ENCODE measurements at regions not wholly inside any gene's neighbourhood (a gene's known extent, or its start where the extent isn't known, plus 50 kb on each side); places are given as distances from the start of the nearest gene placed in this dataset.

DNA sequence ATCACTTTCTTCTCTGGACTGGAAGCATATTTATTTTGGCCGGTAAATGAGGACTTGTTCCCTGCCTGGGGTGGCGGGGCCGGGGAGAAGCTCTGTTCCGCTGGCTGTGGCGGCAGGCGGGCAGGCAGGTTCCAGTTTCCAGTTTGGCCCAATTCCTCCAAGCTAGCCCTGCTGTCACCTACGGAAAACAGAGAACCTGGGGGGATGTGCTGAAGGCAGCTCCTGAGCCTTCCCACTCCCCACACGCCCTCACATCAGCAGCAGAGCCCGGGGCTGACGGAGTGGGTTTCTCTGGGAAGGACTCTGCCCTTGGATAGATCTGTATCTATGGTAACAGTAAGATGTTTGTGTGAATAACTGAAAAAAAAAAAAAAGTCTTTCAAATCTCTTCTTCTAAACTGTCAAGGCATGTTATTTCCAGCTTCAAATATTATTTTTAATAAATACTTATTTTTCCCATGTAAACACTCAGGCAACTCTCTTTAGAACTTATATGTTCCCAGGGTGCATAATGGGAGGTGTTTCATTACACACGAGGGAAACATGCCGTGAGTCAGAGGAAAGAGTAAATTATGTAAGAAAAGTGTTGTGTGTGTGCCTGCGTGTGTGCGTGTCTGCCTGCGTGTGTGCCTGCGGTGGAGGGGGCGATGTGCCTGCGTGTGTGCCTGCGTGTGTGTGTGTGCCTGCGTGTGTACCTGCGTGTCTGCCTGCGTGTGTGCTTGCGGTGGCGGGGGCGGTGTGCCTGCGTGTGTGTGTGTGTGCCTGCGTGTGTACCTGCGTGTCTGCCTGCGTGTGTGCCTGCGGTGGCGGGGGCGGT, 116.1 kb upstream of the ZNF516 start:
- RAD21 ChIA-PET (ENCODE audit: low non-redundant PET in 1 of 2, low total read pairs in 2 of 2, uncharacterized antibody in 2 of 2, unreplicated experiment in 2 of 2) = no interaction called here
- CTCF ChIA-PET = no interaction called here
- no peak overlapping the region for H2AFZ ChIP-seq (ENCODE audit: low read depth, low read length, poor library complexity, severe bottlenecking)
- H3K9ac ChIP-seq (ENCODE audit: low read length) = no peak overlapping the region
- H3K4me2 ChIP-seq (ENCODE audit: low read length) = no peak overlapping the region
- 0 out of 2 replicates have a peak, but pooled peaks cover 5% of the 10 kb centered on the region for H3K27me3 ChIP-seq (ENCODE audit: insufficient read depth, low read length)
- no peak for ATAC-seq
- no peaks in the 10 kb centered on the region for H3K9me2 ChIP-seq (ENCODE audit: insufficient read depth)
- H4K20me1 ChIP-seq (ENCODE audit: insufficient read depth) = no peaks in the 10 kb centered on the region
- no peak for TF ChIP-seq ZFX (IDR thresholded peaks at IDR 0.05)
- TF ChIP-seq POLR2AphosphoS5 (IDR thresholded peaks at IDR 0.05; ENCODE audit: low read depth, low read length) = no peak
- no peak for TF ChIP-seq TCF7L2 (IDR thresholded peaks at IDR 0.05; ENCODE audit: borderline replicate concordance, extremely low read depth, insufficient read depth, insufficient read length)
- TF ChIP-seq, protein P1, sequence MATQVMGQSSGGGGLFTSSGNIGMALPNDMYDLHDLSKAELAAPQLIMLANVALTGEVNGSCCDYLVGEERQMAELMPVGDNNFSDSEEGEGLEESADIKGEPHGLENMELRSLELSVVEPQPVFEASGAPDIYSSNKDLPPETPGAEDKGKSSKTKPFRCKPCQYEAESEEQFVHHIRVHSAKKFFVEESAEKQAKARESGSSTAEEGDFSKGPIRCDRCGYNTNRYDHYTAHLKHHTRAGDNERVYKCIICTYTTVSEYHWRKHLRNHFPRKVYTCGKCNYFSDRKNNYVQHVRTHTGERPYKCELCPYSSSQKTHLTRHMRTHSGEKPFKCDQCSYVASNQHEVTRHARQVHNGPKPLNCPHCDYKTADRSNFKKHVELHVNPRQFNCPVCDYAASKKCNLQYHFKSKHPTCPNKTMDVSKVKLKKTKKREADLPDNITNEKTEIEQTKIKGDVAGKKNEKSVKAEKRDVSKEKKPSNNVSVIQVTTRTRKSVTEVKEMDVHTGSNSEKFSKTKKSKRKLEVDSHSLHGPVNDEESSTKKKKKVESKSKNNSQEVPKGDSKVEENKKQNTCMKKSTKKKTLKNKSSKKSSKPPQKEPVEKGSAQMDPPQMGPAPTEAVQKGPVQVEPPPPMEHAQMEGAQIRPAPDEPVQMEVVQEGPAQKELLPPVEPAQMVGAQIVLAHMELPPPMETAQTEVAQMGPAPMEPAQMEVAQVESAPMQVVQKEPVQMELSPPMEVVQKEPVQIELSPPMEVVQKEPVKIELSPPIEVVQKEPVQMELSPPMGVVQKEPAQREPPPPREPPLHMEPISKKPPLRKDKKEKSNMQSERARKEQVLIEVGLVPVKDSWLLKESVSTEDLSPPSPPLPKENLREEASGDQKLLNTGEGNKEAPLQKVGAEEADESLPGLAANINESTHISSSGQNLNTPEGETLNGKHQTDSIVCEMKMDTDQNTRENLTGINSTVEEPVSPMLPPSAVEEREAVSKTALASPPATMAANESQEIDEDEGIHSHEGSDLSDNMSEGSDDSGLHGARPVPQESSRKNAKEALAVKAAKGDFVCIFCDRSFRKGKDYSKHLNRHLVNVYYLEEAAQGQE (IDR thresholded peaks at IDR 0.05; ENCODE audit: low read depth) = no peak
- TF ChIP-seq, protein P2, sequence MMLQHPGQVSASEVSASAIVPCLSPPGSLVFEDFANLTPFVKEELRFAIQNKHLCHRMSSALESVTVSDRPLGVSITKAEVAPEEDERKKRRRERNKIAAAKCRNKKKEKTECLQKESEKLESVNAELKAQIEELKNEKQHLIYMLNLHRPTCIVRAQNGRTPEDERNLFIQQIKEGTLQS (IDR thresholded peaks at IDR 0.05) = no peak
- TF ChIP-seq, protein P3, sequence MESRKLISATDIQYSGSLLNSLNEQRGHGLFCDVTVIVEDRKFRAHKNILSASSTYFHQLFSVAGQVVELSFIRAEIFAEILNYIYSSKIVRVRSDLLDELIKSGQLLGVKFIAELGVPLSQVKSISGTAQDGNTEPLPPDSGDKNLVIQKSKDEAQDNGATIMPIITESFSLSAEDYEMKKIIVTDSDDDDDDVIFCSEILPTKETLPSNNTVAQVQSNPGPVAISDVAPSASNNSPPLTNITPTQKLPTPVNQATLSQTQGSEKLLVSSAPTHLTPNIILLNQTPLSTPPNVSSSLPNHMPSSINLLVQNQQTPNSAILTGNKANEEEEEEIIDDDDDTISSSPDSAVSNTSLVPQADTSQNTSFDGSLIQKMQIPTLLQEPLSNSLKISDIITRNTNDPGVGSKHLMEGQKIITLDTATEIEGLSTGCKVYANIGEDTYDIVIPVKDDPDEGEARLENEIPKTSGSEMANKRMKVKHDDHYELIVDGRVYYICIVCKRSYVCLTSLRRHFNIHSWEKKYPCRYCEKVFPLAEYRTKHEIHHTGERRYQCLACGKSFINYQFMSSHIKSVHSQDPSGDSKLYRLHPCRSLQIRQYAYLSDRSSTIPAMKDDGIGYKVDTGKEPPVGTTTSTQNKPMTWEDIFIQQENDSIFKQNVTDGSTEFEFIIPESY (IDR thresholded peaks at IDR 0.05; ENCODE audit: extremely low read depth, insufficient replicate concordance, low read length) = no peak
- TF ChIP-seq FOSL1 (IDR thresholded peaks at IDR 0.05; ENCODE audit: low read depth) = no peak
- TF ChIP-seq, protein P4, sequence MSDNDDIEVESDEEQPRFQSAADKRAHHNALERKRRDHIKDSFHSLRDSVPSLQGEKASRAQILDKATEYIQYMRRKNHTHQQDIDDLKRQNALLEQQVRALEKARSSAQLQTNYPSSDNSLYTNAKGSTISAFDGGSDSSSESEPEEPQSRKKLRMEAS (IDR thresholded peaks at IDR 0.05) = no peak
- no peak for TF ChIP-seq ELF1 (IDR thresholded peaks at IDR 0.05; ENCODE audit: borderline replicate concordance, low read depth)
- TF ChIP-seq, protein P5, sequence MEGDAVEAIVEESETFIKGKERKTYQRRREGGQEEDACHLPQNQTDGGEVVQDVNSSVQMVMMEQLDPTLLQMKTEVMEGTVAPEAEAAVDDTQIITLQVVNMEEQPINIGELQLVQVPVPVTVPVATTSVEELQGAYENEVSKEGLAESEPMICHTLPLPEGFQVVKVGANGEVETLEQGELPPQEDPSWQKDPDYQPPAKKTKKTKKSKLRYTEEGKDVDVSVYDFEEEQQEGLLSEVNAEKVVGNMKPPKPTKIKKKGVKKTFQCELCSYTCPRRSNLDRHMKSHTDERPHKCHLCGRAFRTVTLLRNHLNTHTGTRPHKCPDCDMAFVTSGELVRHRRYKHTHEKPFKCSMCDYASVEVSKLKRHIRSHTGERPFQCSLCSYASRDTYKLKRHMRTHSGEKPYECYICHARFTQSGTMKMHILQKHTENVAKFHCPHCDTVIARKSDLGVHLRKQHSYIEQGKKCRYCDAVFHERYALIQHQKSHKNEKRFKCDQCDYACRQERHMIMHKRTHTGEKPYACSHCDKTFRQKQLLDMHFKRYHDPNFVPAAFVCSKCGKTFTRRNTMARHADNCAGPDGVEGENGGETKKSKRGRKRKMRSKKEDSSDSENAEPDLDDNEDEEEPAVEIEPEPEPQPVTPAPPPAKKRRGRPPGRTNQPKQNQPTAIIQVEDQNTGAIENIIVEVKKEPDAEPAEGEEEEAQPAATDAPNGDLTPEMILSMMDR (IDR thresholded peaks at IDR 0.05 in 2 of 3, conservative IDR thresholded peaks at IDR 0.05 in 1 of 3; ENCODE audit: borderline replicate concordance in 1 of 3, insufficient read depth in 1 of 3, low read depth in 2 of 3, low read length in 2 of 3) = no peak
- no peak for TF ChIP-seq CBX3 (IDR thresholded peaks at IDR 0.05; ENCODE audit: low read depth)
- no peak for TF ChIP-seq EZH2phosphoT487 (IDR thresholded peaks at IDR 0.05; ENCODE audit: borderline replicate concordance)
- H3K36me3 ChIP-seq (ENCODE audit: control insufficient read depth in 1 of 2, insufficient read depth in 2 of 2, low read length in 2 of 2) = no peaks in the 10 kb centered on the region
- H3K27ac ChIP-seq (ENCODE audit: low read depth, low read length) = no peak overlapping the region; the same call in 1 of the 2 replicates
- no peak overlapping the region for H3K4me3 ChIP-seq (replicated peaks in 1 of 2; ENCODE audit: low read depth in 1 of 2, low read length in 2 of 2)
- POLR2A ChIA-PET = no interaction called here
- intact Hi-C loops (cut with micrococcal nuclease) = no loop called here
- DNase-seq (ENCODE audit: low read depth, low spot score) = no peak
- no peaks in the 10 kb centered on the region for H3K4me1 ChIP-seq (ENCODE audit: control insufficient read depth in 1 of 2, insufficient read depth in 2 of 2, low read length in 2 of 2)
- H3K9me3 ChIP-seq (ENCODE audit: control insufficient read depth in 1 of 2, insufficient read depth in 1 of 2, low read depth in 1 of 2, low read length in 2 of 2) = no peaks in the 10 kb centered on the region
- BruUV-seq (replicated peaks) = no TSS peak
- H3K79me2 ChIP-seq (ENCODE audit: insufficient read depth, low read length) = no peaks in the 10 kb centered on the region

Measured in HCT116 (cell line).